ENCODE measurements at regions not wholly inside any gene's neighbourhood (a gene's known extent, or its start where the extent isn't known, plus 50 kb on each side); places are given as distances from the start of the nearest gene placed in this dataset.

GRCh38 chr14:84228702-84229101, 1301.2 kb upstream of the FLRT2 start:
- no peak for ATAC-seq (ENCODE audit: insufficient read depth, low FRiP score)
- WGBS, 2 donors = 82 to 83% methylated on average over 3 of the region's 3 CpGs
- Histone ChIP-seq H3K9me3 (ENCODE audit: control insufficient read depth in 4 of 4, insufficient read depth in 3 of 4, low read length in 3 of 4) (no peaks in the 10 kb centered on the region), H3K27ac (ENCODE audit: low read depth in 1 of 2, low read length in 1 of 2) (no peak overlapping the region), H3K4me1 (ENCODE audit: control insufficient read depth in 5 of 5, insufficient read depth in 5 of 5, low read length in 5 of 5) (peaks cover 0 to 4% (median 3%) of the 10 kb centered on the region in 5 donors), H3K36me3 (ENCODE audit: control insufficient read depth in 4 of 4, insufficient read depth in 4 of 4, low read length in 4 of 4) (no peaks in the 10 kb centered on the region), H3K4me3 (no peak overlapping the region), H3K9ac (ENCODE audit: insufficient read depth in 1 of 2, low read length in 2 of 2) (no peak overlapping the region), H3K27me3 (ENCODE audit: control insufficient read depth in 3 of 3, insufficient read depth in 3 of 3, low read length in 2 of 3) (no peaks in the 10 kb centered on the region)
- no peak for TF ChIP-seq CTCF (IDR thresholded peaks at IDR 0.05; ENCODE audit: control extremely low read depth, extremely low read depth)
- DNase-seq = no peak

DNA sequence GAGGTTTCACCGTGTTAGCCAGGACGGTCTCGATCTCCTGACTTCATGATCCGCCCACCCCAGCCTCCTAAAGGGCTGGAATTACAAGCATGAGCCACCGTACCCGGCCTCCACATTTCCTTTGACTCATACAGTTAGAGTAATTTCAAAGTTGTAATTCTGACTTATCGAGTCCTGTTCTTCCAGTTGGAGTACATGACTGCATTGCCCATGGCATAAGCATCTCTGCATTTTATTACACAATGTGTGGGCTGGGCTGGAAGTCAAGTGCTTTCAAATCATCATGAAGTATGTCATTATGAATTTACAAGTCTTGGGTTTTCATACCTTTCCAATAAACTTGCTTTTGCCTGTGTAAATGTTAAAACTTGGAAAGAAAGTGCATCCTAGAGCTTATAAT, 1295.7 kb upstream of the FLRT2 start:
- Histone ChIP-seq H3K36me3 (ENCODE audit: control insufficient read depth in 4 of 4, insufficient read depth in 4 of 4, low read length in 4 of 4) (no peaks in the 10 kb centered on the region), H3K9me3 (ENCODE audit: control insufficient read depth in 4 of 4, insufficient read depth in 3 of 4, low read length in 3 of 4) (no peaks in the 10 kb centered on the region), H3K4me3 (no peak overlapping the region), H3K9ac (ENCODE audit: insufficient read depth in 1 of 2, low read length in 2 of 2) (no peak overlapping the region), H3K4me1 (ENCODE audit: control insufficient read depth in 5 of 5, insufficient read depth in 5 of 5, low read length in 5 of 5) (no peaks in the 10 kb centered on the region), H3K27ac (ENCODE audit: low read depth in 1 of 2, low read length in 1 of 2) (no peak overlapping the region), H3K27me3 (ENCODE audit: control insufficient read depth in 3 of 3, insufficient read depth in 3 of 3, low read length in 2 of 3) (no peaks in the 10 kb centered on the region)
- DNase-seq = no peak
- WGBS, 2 donors = 82 to 88% methylated on average over 7 of the region's 7 CpGs
- ATAC-seq (ENCODE audit: insufficient read depth, low FRiP score) = no peak
- TF ChIP-seq CTCF (IDR thresholded peaks at IDR 0.05; ENCODE audit: control extremely low read depth, extremely low read depth) = no peak

- Histone ChIP-seq H3K27ac (ENCODE audit: low read depth in 1 of 2, low read length in 1 of 2) (no peak overlapping the region), H3K4me3 (no peak overlapping the region), H3K27me3 (ENCODE audit: control insufficient read depth in 3 of 3, insufficient read depth in 3 of 3, low read length in 2 of 3) (no peaks in the 10 kb centered on the region), H3K9ac (ENCODE audit: insufficient read depth in 1 of 2, low read length in 2 of 2) (no peak overlapping the region), H3K36me3 (ENCODE audit: control insufficient read depth in 4 of 4, insufficient read depth in 4 of 4, low read length in 4 of 4) (no peaks in the 10 kb centered on the region), H3K4me1 (ENCODE audit: control insufficient read depth in 5 of 5, insufficient read depth in 5 of 5, low read length in 5 of 5) (no peaks in the 10 kb centered on the region), H3K9me3 (ENCODE audit: control insufficient read depth in 4 of 4, insufficient read depth in 3 of 4, low read length in 3 of 4) (no peaks in the 10 kb centered on the region)
- DNase-seq (no peak), ATAC-seq (ENCODE audit: insufficient read depth, low FRiP score) (no peak)
- TF ChIP-seq CTCF (IDR thresholded peaks at IDR 0.05; ENCODE audit: control extremely low read depth, extremely low read depth) = no peak
- 82 to 91% methylated on average over 3 of the region's 3 CpGs for WGBS, 2 donors
Observed at GRCh38 chr14:84236290-84236689, 1293.7 kb upstream of the FLRT2 start.

DNA sequence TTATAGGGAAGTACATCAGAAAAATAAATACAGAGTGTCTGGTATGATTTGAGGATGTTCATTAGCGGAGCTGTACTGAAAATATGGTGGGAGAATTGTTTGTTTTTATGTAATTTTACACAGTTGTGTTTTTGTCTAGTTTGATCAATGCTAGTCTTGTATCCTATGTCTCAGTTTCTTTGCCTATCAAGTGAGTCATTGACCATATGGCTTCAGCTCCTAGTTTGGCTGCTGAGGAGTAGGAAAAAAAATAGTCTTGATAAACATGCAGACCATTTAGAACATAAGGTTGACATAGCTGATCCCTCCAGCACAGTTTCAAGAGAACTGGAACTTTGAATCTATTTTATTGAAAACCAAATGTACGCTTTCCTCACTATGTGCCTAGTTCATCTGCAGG, 1292.1 kb upstream of the FLRT2 start:
- 88 to 93% methylated on average over 2 of the region's 2 CpGs for WGBS, 2 donors
- no peaks in the 10 kb centered on the region for H3K9me3 ChIP-seq (ENCODE audit: control insufficient read depth in 4 of 4, insufficient read depth in 3 of 4, low read length in 3 of 4)
- H3K4me1 ChIP-seq (ENCODE audit: control insufficient read depth in 5 of 5, insufficient read depth in 5 of 5, low read length in 5 of 5) = no peaks in the 10 kb centered on the region
- H3K9ac ChIP-seq (ENCODE audit: insufficient read depth in 1 of 2, low read length in 2 of 2) = no peak overlapping the region
- no peak for TF ChIP-seq CTCF (IDR thresholded peaks at IDR 0.05; ENCODE audit: control extremely low read depth, extremely low read depth)
- no peaks in the 10 kb centered on the region for H3K27me3 ChIP-seq (ENCODE audit: control insufficient read depth in 3 of 3, insufficient read depth in 3 of 3, low read length in 2 of 3)
- no peak for ATAC-seq (ENCODE audit: insufficient read depth, low FRiP score)
- H3K36me3 ChIP-seq (ENCODE audit: control insufficient read depth in 4 of 4, insufficient read depth in 4 of 4, low read length in 4 of 4) = no peaks in the 10 kb centered on the region
- H3K4me3 ChIP-seq = no peak overlapping the region
- H3K27ac ChIP-seq (ENCODE audit: low read depth in 1 of 2, low read length in 1 of 2) = no peak overlapping the region
- DNase-seq = no peak
